HG03095 (cell line): ENCODE measurements at regions not wholly inside any gene's neighbourhood (a gene's known extent, or its start where the extent isn't known, plus 50 kb on each side); places are given as distances from the start of the nearest gene placed in this dataset.

Experiments used
- ATAC-seq: cut with Tn5 transposase; IDR thresholded peaks from one replicate; pipeline ENCODE4 v1.9.1; 2021; ENCODE audit warnings: moderate library complexity; ENCODE audit not compliant: unreplicated experiment

GRCh38 chr10:117635826-117636225 lies 93.3 kb downstream of the EMX2 start:
- ATAC-seq, result no peak

GRCh38 chr10:117638200-117638599 lies 95.7 kb downstream of the EMX2 start:
- no peak for ATAC-seq

GRCh38 chr10:117638664-117639200 lies 96.2 kb downstream of the EMX2 start:
- no peak for ATAC-seq

GRCh38 chr10:117640406-117640805 lies 97.9 kb downstream of the EMX2 start:
- no peak for ATAC-seq

- ATAC-seq, result no peak
Measured at GRCh38 chr10:117646718-117647117, 104.2 kb downstream of the EMX2 start.

- no peak for ATAC-seq
Measured at GRCh38 chr10:117647306-117647705, 104.8 kb downstream of the EMX2 start.

GRCh38 chr10:117651121-117651520 lies 108.6 kb downstream of the EMX2 start:
- ATAC-seq, result no peak

GRCh38 chr10:117652228-117653169 lies 110.0 kb downstream of the EMX2 start:
- peak; percentile 24 for ATAC-seq

- peak; percentile 85 for ATAC-seq
Measured at GRCh38 chr10:117653170-117653515, 110.6 kb downstream of the EMX2 start.

GRCh38 chr10:117654105-117654504 lies 111.6 kb downstream of the EMX2 start:
- no peak for ATAC-seq

GRCh38 chr10:117656385-117657367 lies 114.1 kb downstream of the EMX2 start:
- ATAC-seq, result peak; percentile 80

- ATAC-seq, result no peak
Measured at GRCh38 chr10:117661316-117661715, 118.8 kb downstream of the EMX2 start.

GRCh38 chr10:117662126-117662525 lies 119.6 kb downstream of the EMX2 start:
- no peak for ATAC-seq

- no peak for ATAC-seq
Measured at GRCh38 chr10:117662751-117663540, 120.4 kb downstream of the EMX2 start.

GRCh38 chr10:117663750-117664149 lies 121.2 kb downstream of the EMX2 start:
- peak; percentile 99 for ATAC-seq

GRCh38 chr10:117664288-117664687 lies 121.7 kb downstream of the EMX2 start:
- no peak for ATAC-seq

- ATAC-seq, result no peak
Measured at GRCh38 chr10:117666166-117666565, 123.6 kb downstream of the EMX2 start.

- ATAC-seq, result no peak
Measured at GRCh38 chr10:117666965-117667364, 124.4 kb downstream of the EMX2 start.

GRCh38 chr10:117667831-117668230 lies 125.3 kb downstream of the EMX2 start:
- ATAC-seq, result no peak

GRCh38 chr10:117668327-117669008 lies 125.9 kb downstream of the EMX2 start:
- no peak for ATAC-seq
